GM23338 (cell line): ENCODE measurements at regions not wholly inside any gene's neighbourhood (a gene's known extent, or its start where the extent isn't known, plus 50 kb on each side); places are given as distances from the start of the nearest gene placed in this dataset.

Experiments
- ATAC-seq: fragments of 200-7000 bp; cut with Tn5 transposase; 3 replicates; pipeline ENCODE4 v1.9.1; 2020
- DNase-seq: peaks from one replicate; pipeline ENCODE4 v3.0.0-alpha.2; 2015; ENCODE audit warnings: low spot score
- H2AFZ ChIP-seq: fragments of 200-600 bp; sonication (generic); 2 replicates; pipeline ENCODE4 v1.8.0; 2016; ENCODE audit warnings: antibody characterized with exemption, mild to moderate bottlenecking, moderate library complexity
- H3F3A ChIP-seq: fragments of 200-600 bp; sonication (generic); replicated peaks from 2 replicates; pipeline ENCODE4 v1.8.0; 2017; ENCODE audit warnings: antibody characterized with exemption, mixed run types, low read depth
- H3K27ac ChIP-seq: fragments of 200-600 bp; sonication (generic); 2 replicates; pipeline ENCODE4 v1.6.1; 2016; ENCODE audit warnings: low read depth
- H3K27me3 ChIP-seq: fragments of 200-600 bp; sonication (generic); 2 replicates; pipeline ENCODE4 v1.8.0; 2016; ENCODE audit warnings: mild to moderate bottlenecking, mixed run types, moderate library complexity; ENCODE audit not compliant: insufficient read depth
- H3K36me3 ChIP-seq: fragments of 200-600 bp; sonication (generic); 2 replicates; pipeline ENCODE4 v1.8.0; 2016; ENCODE audit warnings: mild to moderate bottlenecking; ENCODE audit not compliant: insufficient read depth
- H3K4me1 ChIP-seq: fragments of 200-600 bp; sonication (generic); 2 replicates; pipeline ENCODE4 v1.8.0; 2016; ENCODE audit warnings: mild to moderate bottlenecking, moderate library complexity; ENCODE audit not compliant: insufficient read depth
- H3K4me2 ChIP-seq: fragments of 200-600 bp; sonication (generic); 2 replicates; pipeline ENCODE4 v1.7.1; 2017; ENCODE audit warnings: mixed run types
- H3K4me3 ChIP-seq: fragments of 200-600 bp; sonication (generic); 2 replicates; pipeline ENCODE4 v1.6.1; 2016; ENCODE audit warnings: mixed run types
- H3K79me2 ChIP-seq: fragments of 200-600 bp; sonication (generic); replicated peaks from 2 replicates; pipeline ENCODE4 v1.8.0; 2017; ENCODE audit warnings: mild to moderate bottlenecking; ENCODE audit not compliant: insufficient read depth
- H3K9me2 ChIP-seq: fragments of 200-600 bp; sonication (generic); 2 replicates; pipeline ENCODE4 v1.8.0; 2017; ENCODE audit not compliant: insufficient read depth
- H4K20me1 ChIP-seq: fragments of 200-600 bp; sonication (generic); replicated peaks from 2 replicates; pipeline ENCODE4 v1.8.0; 2017; ENCODE audit warnings: mild to moderate bottlenecking; ENCODE audit not compliant: insufficient read depth
- H3K27ac Mint-ChIP-seq: 2 replicates; pipeline ENCODE4 v1.8.0; 2020; ENCODE audit warnings: inconsistent platforms, mild to moderate bottlenecking, moderate library complexity, mixed read lengths
- H3K27me3 Mint-ChIP-seq: 3 replicates; pipeline ENCODE4 v1.8.0; 2022; ENCODE audit warnings: low read depth, mild to moderate bottlenecking, moderate library complexity, mixed read lengths, inconsistent platforms; ENCODE audit not compliant: insufficient read depth, poor library complexity
- H3K36me3 Mint-ChIP-seq: 3 replicates; pipeline ENCODE4 v1.8.0; 2021; ENCODE audit warnings: low read depth, mild to moderate bottlenecking, inconsistent platforms, moderate library complexity, mixed read lengths
- H3K4me1 Mint-ChIP-seq: 3 replicates; pipeline ENCODE4 v1.8.0; 2020; ENCODE audit warnings: mild to moderate bottlenecking, inconsistent platforms, mixed read lengths
- H3K4me3 Mint-ChIP-seq: 3 replicates; pipeline ENCODE4 v1.8.0; 2021; ENCODE audit warnings: moderate library complexity, mild to moderate bottlenecking, inconsistent platforms, mixed read lengths
- H3K9me3 Mint-ChIP-seq: 3 replicates; pipeline ENCODE4 v1.8.0; 2020; ENCODE audit warnings: moderate library complexity, mild to moderate bottlenecking, inconsistent platforms, mixed read lengths
- CREB1 ChIP-seq: fragments of 250-450 bp; sonication (Bioruptor Pico); IDR thresholded peaks from 2 replicates; pipeline ENCODE4 v1.5.0; 2020; ENCODE audit warnings: low read depth, mild to moderate bottlenecking, moderate library complexity
- CTCF ChIP-seq, 2 experiments: fragments of 200-600 bp in 1 of 2; sonication (generic) in 1 of 2; conservative IDR thresholded peaks; 2 replicates each; pipeline versions ENCODE4 v1.5.1 to v1.6.1; 2016 to 2017; ENCODE audit warnings: antibody characterized with exemption in 2 of 2, low read depth in 2 of 2, mild to moderate bottlenecking in 2 of 2, moderate library complexity in 1 of 2
- ETS1 ChIP-seq: IDR thresholded peaks from 2 replicates; pipeline ENCODE4 v1.6.1; 2016; ENCODE audit warnings: antibody characterized with exemption
- EZH2 ChIP-seq: fragments of 200-600 bp; sonication (generic); IDR thresholded peaks from one replicate; pipeline ENCODE4 v1.8.0; 2017; ENCODE audit warnings: antibody characterized with exemption, mild to moderate bottlenecking, low read depth; ENCODE audit not compliant: unreplicated experiment
- EZH2phosphoT487 ChIP-seq: fragments of 200-600 bp; sonication (generic); IDR thresholded peaks from one replicate; pipeline ENCODE4 v1.8.1; 2018; ENCODE audit warnings: antibody characterized with exemption; ENCODE audit not compliant: unreplicated experiment
- JUNB ChIP-seq: IDR thresholded peaks from one replicate; pipeline ENCODE4 v1.6.1; 2016; ENCODE audit warnings: antibody characterized with exemption; ENCODE audit not compliant: unreplicated experiment
- POLR2AphosphoS5 ChIP-seq: IDR thresholded peaks from 2 replicates; pipeline ENCODE4 v1.6.1; 2016; ENCODE audit warnings: antibody characterized with exemption, low read depth
- REST ChIP-seq: IDR thresholded peaks from one replicate; pipeline ENCODE4 v1.6.1; 2018; ENCODE audit warnings: antibody characterized with exemption; ENCODE audit not compliant: unreplicated experiment
- STAT1 ChIP-seq: IDR thresholded peaks from one replicate; pipeline ENCODE4 v1.6.1; 2016; ENCODE audit warnings: antibody characterized with exemption; ENCODE audit not compliant: unreplicated experiment
- ZNF114 ChIP-seq: fragments of 250-450 bp; sonication (Bioruptor Pico); IDR thresholded peaks from 2 replicates; pipeline ENCODE4 v1.5.0; 2020; ENCODE audit warnings: mild to moderate bottlenecking, moderate library complexity
- ZNF331 ChIP-seq: fragments of 250-450 bp; sonication (Bioruptor Pico); IDR thresholded peaks from 2 replicates; pipeline ENCODE4 v1.5.0; 2020; ENCODE audit warnings: low read depth, mild to moderate bottlenecking, moderate library complexity

DNA sequence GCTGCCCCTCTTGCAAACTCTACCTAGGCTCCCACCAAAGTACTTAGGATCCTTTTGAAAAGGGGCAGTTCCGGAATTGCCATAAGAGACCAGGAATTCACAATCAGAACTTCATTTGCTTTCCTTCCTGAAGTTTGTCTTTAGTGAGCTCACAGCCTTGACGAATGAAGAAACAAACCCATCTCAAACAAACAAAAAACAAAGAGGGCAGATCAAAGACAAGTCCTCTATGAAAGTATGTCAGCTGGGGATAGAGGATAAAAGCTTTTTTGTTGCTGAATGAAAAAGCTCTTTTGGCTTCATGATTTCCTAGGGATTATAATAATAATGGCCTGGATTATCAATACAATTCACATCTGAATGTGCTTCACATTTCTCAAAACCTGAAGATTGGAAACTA lies 357.9 kb upstream of the DUSP10 start:
- ATAC-seq = no peak
- peak overlapping the region; percentile 65 for H3K4me2 ChIP-seq

GRCh38 chr1:222098404-222098803 lies 356.5 kb upstream of the DUSP10 start:
- H3K36me3 ChIP-seq = no peaks in the 10 kb centered on the region
- H3K4me1 ChIP-seq = peaks cover 24% of the 10 kb centered on the region
- no peaks in the 10 kb centered on the region for H3K36me3 Mint-ChIP-seq
- H3K27ac Mint-ChIP-seq = no peak overlapping the region
- H3K4me2 ChIP-seq = no peak overlapping the region
- H3K9me3 Mint-ChIP-seq = no peaks in the 10 kb centered on the region
- no peak for ATAC-seq
- peaks cover 21% of the 10 kb centered on the region; the same call in 2 of the 3 replicates for H3K4me1 Mint-ChIP-seq
- no peaks in the 10 kb centered on the region for H3K79me2 ChIP-seq
- no peaks in the 10 kb centered on the region for H3K27me3 ChIP-seq
- no peak overlapping the region for H3K4me3 Mint-ChIP-seq
- H3K9me2 ChIP-seq = 0 out of 2 replicates have a peak, but pooled peaks cover 14% of the 10 kb centered on the region
- H2AFZ ChIP-seq = no peak overlapping the region
- no peak for DNase-seq
- peaks cover 4% of the 10 kb centered on the region for H3K27me3 Mint-ChIP-seq
- no peak overlapping the region for H3K27ac ChIP-seq
- no peak overlapping the region for H3K4me3 ChIP-seq
- no peaks in the 10 kb centered on the region for H4K20me1 ChIP-seq
- no peaks in the 10 kb centered on the region for H3F3A ChIP-seq
- TF ChIP-seq ZNF331 (CRISPR knock-in tag) (no peak), CTCF (conservative IDR thresholded peaks at IDR 0.05; ENCODE audit: low read depth in 2 of 2) (no peak), ZNF114 (no peak), POLR2AphosphoS5 (no peak), ETS1 (no peak), EZH2 (no peak), REST (no peak), CREB1 (CRISPR knock-in tag) (no peak), EZH2phosphoT487 (no peak), STAT1 (no peak)

More for the DNA sequence above, 357.9 kb upstream of the DUSP10 start:
- Mint-ChIP-seq H3K36me3 (no peaks in the 10 kb centered on the region), H3K4me3 (no peak overlapping the region), H3K4me1 (peaks cover 21% of the 10 kb centered on the region; the same call in 2 of the 3 replicates), H3K9me3 (no peaks in the 10 kb centered on the region), H3K27me3 (peaks cover 7% of the 10 kb centered on the region), H3K27ac (no peak overlapping the region)
- no peaks in the 10 kb centered on the region for H3K79me2 ChIP-seq
- H3K9me2 ChIP-seq = peaks cover 17% of the 10 kb centered on the region; the same call in 1 of the 2 replicates
- no peak for TF ChIP-seq JUNB
- TF ChIP-seq ZNF114 = no peak
- no peak for TF ChIP-seq REST
- H3K27ac ChIP-seq = peak overlapping the region; percentile 62; the same call in 1 of the 2 replicates
- no peaks in the 10 kb centered on the region for H3K36me3 ChIP-seq
- DNase-seq = no peak
- no peaks in the 10 kb centered on the region for H3F3A ChIP-seq
- no peaks in the 10 kb centered on the region for H3K27me3 ChIP-seq
- H3K4me3 ChIP-seq = peak overlapping the region; percentile 27; the same call in 1 of the 2 replicates
- peaks cover 24% of the 10 kb centered on the region for H3K4me1 ChIP-seq
- peak overlapping the region; percentile 2; the same call in 1 of the 2 replicates for H2AFZ ChIP-seq
- H4K20me1 ChIP-seq = no peaks in the 10 kb centered on the region
